HG02623 (cell line): ENCODE measurements at regions not wholly inside any gene's neighbourhood (a gene's known extent, or its start where the extent isn't known, plus 50 kb on each side); places are given as distances from the start of the nearest gene placed in this dataset.
A peak's percentile ranks its signal among the peaks of the same experiment; 100 is the strongest.

Experiments used
- ATAC-seq: cut with Tn5 transposase; IDR thresholded peaks from one replicate; pipeline ENCODE4 v1.9.1; 2021; ENCODE audit warnings: moderate library complexity; ENCODE audit not compliant: unreplicated experiment

- no peak for ATAC-seq
Measured at GRCh38 chr16:51816929-51817328, 665.9 kb upstream of the SALL1 start.

GRCh38 chr16:51815523-51815922 lies 664.5 kb upstream of the SALL1 start:
- no peak for ATAC-seq

GRCh38 chr16:51814617-51815016 lies 663.5 kb upstream of the SALL1 start:
- ATAC-seq, result no peak

- ATAC-seq, result no peak
Measured at GRCh38 chr16:51813609-51814008, 662.5 kb upstream of the SALL1 start.

GRCh38 chr16:51812945-51813344 lies 661.9 kb upstream of the SALL1 start:
- ATAC-seq, result no peak

GRCh38 chr16:51807551-51807950 lies 656.5 kb upstream of the SALL1 start:
- no peak for ATAC-seq

- no peak for ATAC-seq
Measured at GRCh38 chr16:51801635-51802034, 650.6 kb upstream of the SALL1 start.

- no peak for ATAC-seq
Measured at GRCh38 chr16:51797669-51798259, 646.7 kb upstream of the SALL1 start.

GRCh38 chr16:51779240-51779639 lies 628.2 kb upstream of the SALL1 start:
- ATAC-seq, result no peak

- ATAC-seq, result no peak
Measured at GRCh38 chr16:51773071-51773890, 622.2 kb upstream of the SALL1 start.

- no peak for ATAC-seq
Measured at GRCh38 chr16:51766739-51767138, 615.7 kb upstream of the SALL1 start.

- ATAC-seq, result no peak
Measured at GRCh38 chr16:51763072-51763661, 612.1 kb upstream of the SALL1 start.

GRCh38 chr16:51762081-51762996 lies 611.3 kb upstream of the SALL1 start:
- peak; percentile 97 for ATAC-seq

GRCh38 chr16:51761001-51761400 lies 609.9 kb upstream of the SALL1 start:
- no peak for ATAC-seq

- no peak for ATAC-seq
Measured at GRCh38 chr16:51759999-51760398, 608.9 kb upstream of the SALL1 start.

GRCh38 chr16:51759329-51759728 lies 608.3 kb upstream of the SALL1 start:
- no peak for ATAC-seq

GRCh38 chr16:51757921-51758479 lies 606.9 kb upstream of the SALL1 start:
- no peak for ATAC-seq

GRCh38 chr16:51757505-51757904 lies 606.4 kb upstream of the SALL1 start:
- ATAC-seq, result no peak

GRCh38 chr16:51757124-51757470 lies 606.0 kb upstream of the SALL1 start:
- ATAC-seq, result no peak

- ATAC-seq, result no peak
Measured at GRCh38 chr16:51756447-51757123, 605.5 kb upstream of the SALL1 start.
